Stomach (tissue), 4 donors: ENCODE measurements at regions not wholly inside any gene's neighbourhood (a gene's known extent, or its start where the extent isn't known, plus 50 kb on each side); places are given as distances from the start of the nearest gene placed in this dataset.

Experiments
- EP300 ChIP-seq: sonication (generic); formaldehyde crosslinking; IDR thresholded peaks from one replicate; pipeline ENCODE4 v1.6.1; 2017; ENCODE audit warnings: antibody characterized with exemption
- POLR2A ChIP-seq, 4 donors: fragments of 450-650 bp; IDR thresholded peaks; one replicate each; pipeline ENCODE4 v1.6.1; 2016; ENCODE audit warnings: antibody characterized with exemption in 4 of 4, control low read depth in 2 of 4, mild to moderate bottlenecking in 1 of 4, moderate library complexity in 1 of 4
- POLR2AphosphoS5 ChIP-seq, 3 donors: sonication (generic); formaldehyde crosslinking; IDR thresholded peaks; one replicate each; pipeline ENCODE4 v1.6.1; 2016; ENCODE audit warnings: antibody characterized with exemption in 3 of 3
- TF ChIP-seq, protein P1 (sequence below), 7 experiments: fragments of 450-650 bp in 4 of 7; fragments of 200-600 bp in 3 of 7; sonication (generic) in 3 of 7; IDR thresholded peaks; one replicate each; pipeline ENCODE4 v1.5.1; 2016 to 2019; ENCODE audit warnings: antibody characterized with exemption in 7 of 7, control low read depth in 2 of 7, mild to moderate bottlenecking in 1 of 7

DNA sequence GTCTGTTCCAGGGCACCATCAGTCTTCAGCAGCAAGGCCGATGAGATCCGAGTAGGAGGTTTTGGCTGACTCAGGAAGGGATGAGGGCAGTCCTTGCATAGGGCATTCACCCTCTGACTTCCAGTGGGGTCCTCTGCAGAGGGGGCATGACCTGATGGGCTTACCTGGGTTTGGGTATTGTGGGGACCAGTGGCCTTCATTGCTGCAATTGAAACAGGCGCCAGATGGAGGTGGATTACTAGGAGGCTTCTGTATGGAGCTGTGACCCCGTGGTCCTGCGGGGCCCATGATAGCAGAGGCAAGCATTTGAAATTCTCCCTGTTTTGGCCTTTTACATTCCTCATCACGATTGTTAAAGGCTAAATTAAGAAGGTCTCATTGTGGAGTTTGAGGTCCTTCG, 2448.7 kb downstream of the TP53TG3F start:
- TF ChIP-seq, protein P1, sequence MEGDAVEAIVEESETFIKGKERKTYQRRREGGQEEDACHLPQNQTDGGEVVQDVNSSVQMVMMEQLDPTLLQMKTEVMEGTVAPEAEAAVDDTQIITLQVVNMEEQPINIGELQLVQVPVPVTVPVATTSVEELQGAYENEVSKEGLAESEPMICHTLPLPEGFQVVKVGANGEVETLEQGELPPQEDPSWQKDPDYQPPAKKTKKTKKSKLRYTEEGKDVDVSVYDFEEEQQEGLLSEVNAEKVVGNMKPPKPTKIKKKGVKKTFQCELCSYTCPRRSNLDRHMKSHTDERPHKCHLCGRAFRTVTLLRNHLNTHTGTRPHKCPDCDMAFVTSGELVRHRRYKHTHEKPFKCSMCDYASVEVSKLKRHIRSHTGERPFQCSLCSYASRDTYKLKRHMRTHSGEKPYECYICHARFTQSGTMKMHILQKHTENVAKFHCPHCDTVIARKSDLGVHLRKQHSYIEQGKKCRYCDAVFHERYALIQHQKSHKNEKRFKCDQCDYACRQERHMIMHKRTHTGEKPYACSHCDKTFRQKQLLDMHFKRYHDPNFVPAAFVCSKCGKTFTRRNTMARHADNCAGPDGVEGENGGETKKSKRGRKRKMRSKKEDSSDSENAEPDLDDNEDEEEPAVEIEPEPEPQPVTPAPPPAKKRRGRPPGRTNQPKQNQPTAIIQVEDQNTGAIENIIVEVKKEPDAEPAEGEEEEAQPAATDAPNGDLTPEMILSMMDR (IDR thresholded peaks at IDR 0.05): no peak
- no peak for TF ChIP-seq POLR2AphosphoS5 (IDR thresholded peaks at IDR 0.05)
- no peak for TF ChIP-seq POLR2A (IDR thresholded peaks at IDR 0.05)
- no peak for TF ChIP-seq EP300
